Chondrocyte (in vitro differentiated cells): ENCODE measurements at regions not wholly inside any gene's neighbourhood (a gene's known extent, or its start where the extent isn't known, plus 50 kb on each side); places are given as distances from the start of the nearest gene placed in this dataset.
A peak's percentile ranks its signal among the peaks of the same experiment; 100 is the strongest.

Experiments
- DNase-seq: peaks from one replicate; pipeline ENCODE4 v3.0.0; 2021; ENCODE audit warnings: mixed read lengths, low spot score
- H3K27ac Mint-ChIP-seq: one replicate; pipeline ENCODE4 v1.8.0; 2021; ENCODE audit warnings: mild to moderate bottlenecking, moderate library complexity, mixed read lengths; ENCODE audit not compliant: unreplicated experiment
- H3K27me3 Mint-ChIP-seq: 2 replicates; pipeline ENCODE4 v1.8.0; 2021; ENCODE audit warnings: low read depth, mixed read lengths
- H3K36me3 Mint-ChIP-seq: 2 replicates; pipeline ENCODE4 v1.8.0; 2021; ENCODE audit warnings: low read depth, mixed read lengths
- H3K4me1 Mint-ChIP-seq: 2 replicates; pipeline ENCODE4 v1.8.0; 2021; ENCODE audit warnings: low read depth, mild to moderate bottlenecking, mixed read lengths
- H3K4me3 Mint-ChIP-seq: one replicate; pipeline ENCODE4 v1.8.0; 2021; ENCODE audit warnings: mild to moderate bottlenecking, moderate library complexity, mixed read lengths; ENCODE audit not compliant: unreplicated experiment
- H3K9me3 Mint-ChIP-seq: 2 replicates; pipeline ENCODE4 v1.8.0; 2021; ENCODE audit warnings: low read depth, mixed read lengths
- CTCF ChIP-seq: fragments of 200-600 bp; sonication (generic); IDR thresholded peaks from 2 replicates; pipeline ENCODE4 v1.5.0; 2021; ENCODE audit warnings: antibody characterized with exemption, mild to moderate bottlenecking, moderate library complexity

DNA sequence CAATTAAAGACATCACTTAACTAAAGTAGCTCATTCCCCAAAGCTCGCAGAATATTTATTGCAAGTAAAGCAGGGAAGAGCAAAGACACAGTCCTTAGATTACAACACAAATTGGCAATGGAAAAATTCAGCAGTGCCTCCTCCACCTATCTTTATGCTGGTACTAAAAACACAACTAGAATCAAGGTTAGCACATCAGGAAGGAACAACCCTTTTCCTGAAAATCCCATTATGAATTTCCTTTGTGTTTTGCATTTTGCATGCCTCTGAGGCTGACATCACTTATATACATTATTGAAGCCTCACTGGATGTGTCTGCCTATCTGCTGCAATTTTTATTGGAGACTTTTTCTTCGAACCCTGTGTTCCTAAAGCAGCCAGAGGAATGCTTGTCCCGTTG, 193.8 kb upstream of the STK17B start:
- Mint-ChIP-seq H3K4me3 (no peak overlapping the region), H3K4me1 (peaks cover 19% of the 10 kb centered on the region), H3K9me3 (peaks cover 23% of the 10 kb centered on the region), H3K36me3 (peaks cover 5% of the 10 kb centered on the region), H3K27ac (no peak overlapping the region), H3K27me3 (no peaks in the 10 kb centered on the region)
- TF ChIP-seq CTCF, result no peak
- DNase-seq, result no peak

DNA sequence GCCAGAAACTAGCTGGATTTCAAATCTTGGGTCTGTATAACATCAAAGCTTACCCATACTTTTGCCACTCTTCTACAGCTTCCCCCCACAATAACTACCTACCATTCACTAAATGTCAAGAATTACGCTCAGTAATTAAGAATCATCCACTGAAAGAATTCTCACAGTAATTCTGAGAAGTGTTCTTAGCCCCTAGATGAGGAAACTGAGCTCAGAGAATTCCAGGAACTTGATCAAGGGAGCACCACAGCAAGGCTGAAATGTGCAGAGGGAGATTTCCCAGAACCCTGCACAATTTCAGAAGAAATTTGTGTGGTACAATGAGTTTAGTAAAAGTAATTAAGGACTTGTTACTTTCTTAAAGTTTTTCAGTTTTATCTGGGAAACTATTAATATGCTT, 194.5 kb upstream of the STK17B start:
- Mint-ChIP-seq H3K4me1 (peaks cover 27% of the 10 kb centered on the region), H3K9me3 (peaks cover 26% of the 10 kb centered on the region), H3K4me3 (no peak overlapping the region), H3K36me3 (peaks cover 4% of the 10 kb centered on the region), H3K27ac (no peak overlapping the region), H3K27me3 (no peaks in the 10 kb centered on the region)
- TF ChIP-seq CTCF, result no peak
- no peak for DNase-seq

- Mint-ChIP-seq H3K9me3 (peaks cover 26% of the 10 kb centered on the region), H3K36me3 (peaks cover 4% of the 10 kb centered on the region), H3K27me3 (no peaks in the 10 kb centered on the region), H3K4me1 (peaks cover 25% of the 10 kb centered on the region), H3K4me3 (no peak overlapping the region), H3K27ac (no peak overlapping the region)
- no peak for DNase-seq
- no peak for TF ChIP-seq CTCF
Measured at GRCh38 chr2:196367633-196368032, 196.3 kb upstream of the STK17B start.

- H3K27me3 Mint-ChIP-seq, result no peaks in the 10 kb centered on the region
Measured at GRCh38 chr2:196368546-196369225, 197.3 kb upstream of the STK17B start.

GRCh38 chr2:196369967-196370366, 198.6 kb upstream of the STK17B start:
- peaks cover 43% of the 10 kb centered on the region for H3K4me1 Mint-ChIP-seq
- DNase-seq, result no peak
- H3K27me3 Mint-ChIP-seq, result no peaks in the 10 kb centered on the region
- TF ChIP-seq CTCF, result no peak
- peak overlapping the region; percentile 74 for H3K27ac Mint-ChIP-seq
- H3K4me3 Mint-ChIP-seq, result no peak overlapping the region
- peaks cover 21% of the 10 kb centered on the region for H3K9me3 Mint-ChIP-seq
- H3K36me3 Mint-ChIP-seq, result peaks cover 4% of the 10 kb centered on the region

More at GRCh38 chr2:196368546-196369225, 197.3 kb upstream of the STK17B start:
- Mint-ChIP-seq H3K4me1 (peaks cover 36% of the 10 kb centered on the region), H3K27ac (no peak overlapping the region), H3K4me3 (no peak overlapping the region), H3K9me3 (peaks cover 26% of the 10 kb centered on the region), H3K36me3 (peaks cover 4% of the 10 kb centered on the region)
- DNase-seq, result no peak
- no peak for TF ChIP-seq CTCF
